ENCODE measurements at regions not wholly inside any gene's neighbourhood (a gene's known extent, or its start where the extent isn't known, plus 50 kb on each side); places are given as distances from the start of the nearest gene placed in this dataset.
"Not testable (repeated sequence)": the region's sequence is repeated elsewhere in the genome, so short reads cannot be mapped to it uniquely, and the experiment has no call there.

GRCh38 chr7:52260046-52260665 is 775.3 kb upstream of the POM121L12 start:
- DNase-seq (ENCODE audit: low read depth): no peak

DNA sequence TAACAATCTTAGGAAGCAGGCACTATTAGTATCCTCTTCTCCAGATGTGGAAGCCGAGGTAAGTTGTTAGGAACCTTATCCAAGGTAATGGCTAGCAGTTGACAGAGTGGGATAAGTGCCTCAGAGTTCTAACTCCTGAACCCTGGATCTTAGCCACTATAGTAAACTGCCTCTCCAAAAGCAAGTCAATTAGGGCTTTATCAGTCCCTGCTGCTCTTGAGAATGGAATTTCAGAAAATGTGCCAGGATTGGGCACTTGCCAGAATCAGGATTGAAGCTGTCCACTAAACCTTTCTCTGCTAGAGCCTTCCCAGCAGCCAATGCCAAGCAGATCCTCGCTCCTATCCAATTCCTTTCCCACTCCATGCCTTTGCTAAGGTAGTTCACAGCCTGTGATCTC is 777.5 kb upstream of the POM121L12 start:
- no peak for DNase-seq (ENCODE audit: low read depth)

- no peak for DNase-seq (ENCODE audit: low read depth)
Measured at GRCh38 chr7:52254396-52255010, 780.9 kb upstream of the POM121L12 start.

DNA sequence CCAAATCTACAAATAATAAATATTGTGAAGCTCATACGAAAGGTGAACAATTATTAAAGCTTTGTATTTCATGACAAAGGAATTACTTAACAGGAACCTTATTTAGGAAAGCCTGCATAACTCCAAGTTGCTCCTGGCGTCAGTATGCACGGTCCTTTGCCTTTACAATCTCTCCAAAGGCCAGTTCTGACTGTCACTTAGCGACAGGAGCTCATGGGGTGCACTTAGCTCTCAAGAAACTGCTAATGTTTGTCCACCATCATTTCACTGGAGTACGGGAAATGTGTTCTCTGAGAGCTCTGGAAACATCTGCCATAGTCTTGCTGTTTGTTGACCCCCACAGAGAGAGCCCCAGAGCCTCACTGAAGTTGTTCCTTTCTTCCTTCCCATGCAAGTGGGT is 781.5 kb upstream of the POM121L12 start:
- no peak for DNase-seq (ENCODE audit: low read depth)

DNA sequence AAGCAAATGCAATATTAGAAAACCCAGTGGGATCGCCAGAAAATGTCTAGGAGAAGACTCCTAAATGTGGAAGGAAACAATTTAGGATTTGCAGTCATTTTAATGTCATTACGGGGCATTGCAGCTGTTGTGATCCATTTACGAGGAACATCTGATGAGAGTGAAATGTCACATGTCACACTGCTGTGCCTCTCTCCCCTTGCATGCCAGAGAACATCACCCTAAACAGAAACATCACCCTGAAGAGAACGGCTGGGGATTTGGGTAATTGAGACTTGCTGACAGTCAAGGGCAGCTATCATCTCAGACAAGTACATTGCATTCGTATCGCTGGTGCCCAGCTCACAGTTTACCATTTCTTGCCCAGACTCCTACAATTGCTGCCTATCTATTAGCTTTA is 785.7 kb upstream of the POM121L12 start:
- DNase-seq (ENCODE audit: low read depth): no peak

DNA sequence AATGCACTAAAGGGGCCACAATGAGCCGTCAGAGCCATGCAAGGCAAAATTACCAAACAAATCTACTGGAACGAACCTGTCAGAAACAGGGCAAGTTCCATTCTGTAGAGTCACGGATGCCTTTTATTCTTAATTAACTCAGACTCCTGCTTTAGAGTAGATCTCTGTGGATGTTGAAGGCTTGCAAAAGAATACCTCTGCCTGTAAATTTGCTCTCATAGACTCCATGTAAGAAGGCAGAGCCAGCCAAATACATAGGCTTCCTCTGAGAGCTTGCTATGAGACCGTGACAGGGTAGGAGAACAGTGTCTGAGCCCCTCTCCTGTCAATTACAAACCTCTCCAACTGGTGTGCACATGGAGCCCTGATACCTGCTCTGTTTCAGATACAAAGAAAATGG is 787.9 kb upstream of the POM121L12 start:
- no peak for DNase-seq (ENCODE audit: low read depth)

- no peak for DNase-seq (ENCODE audit: low read depth)
Measured at GRCh38 chr7:52243685-52244084, 791.7 kb upstream of the POM121L12 start.

DNA sequence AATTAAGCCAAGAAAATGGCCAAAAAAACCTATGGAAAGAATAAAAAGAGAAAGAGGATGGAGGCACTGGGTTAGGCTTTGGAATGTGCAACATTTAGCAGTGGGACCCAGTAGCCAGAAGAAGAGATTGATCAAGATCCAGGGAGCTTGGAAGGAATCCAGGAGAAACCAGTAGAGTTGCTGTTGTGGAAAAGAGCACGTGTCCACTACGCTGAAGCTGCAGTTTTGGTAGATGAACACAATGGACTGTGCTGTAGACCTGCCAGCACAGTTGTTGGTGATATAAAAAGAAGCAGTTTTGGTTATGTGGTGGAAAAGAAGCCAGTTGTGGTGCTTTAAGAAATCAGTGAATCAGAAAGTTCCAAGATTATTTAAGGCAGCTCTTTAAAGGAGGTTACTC is 802.2 kb upstream of the POM121L12 start:
- no peak for DNase-seq (ENCODE audit: low read depth)

DNA sequence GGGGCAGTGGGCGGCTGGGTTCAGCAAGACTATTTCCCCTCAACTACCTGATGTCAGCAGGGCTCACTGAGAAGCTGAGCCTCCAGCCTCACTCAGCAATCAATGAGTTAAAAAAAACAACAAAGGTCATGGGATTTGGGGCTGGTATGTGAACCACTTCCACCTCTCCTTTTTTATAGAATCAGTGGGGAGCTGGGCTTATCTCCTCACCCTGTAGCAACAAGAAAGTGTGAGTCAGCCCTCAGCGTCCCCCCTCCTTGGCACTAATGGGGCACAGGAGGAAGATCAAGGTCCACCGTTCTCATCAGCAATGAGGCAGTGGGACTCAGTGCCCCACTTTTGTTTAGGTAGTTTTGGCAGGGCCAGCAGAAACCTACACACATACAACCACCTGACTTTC is 823.5 kb upstream of the POM121L12 start:
- no peak for DNase-seq (ENCODE audit: low read depth)

DNA sequence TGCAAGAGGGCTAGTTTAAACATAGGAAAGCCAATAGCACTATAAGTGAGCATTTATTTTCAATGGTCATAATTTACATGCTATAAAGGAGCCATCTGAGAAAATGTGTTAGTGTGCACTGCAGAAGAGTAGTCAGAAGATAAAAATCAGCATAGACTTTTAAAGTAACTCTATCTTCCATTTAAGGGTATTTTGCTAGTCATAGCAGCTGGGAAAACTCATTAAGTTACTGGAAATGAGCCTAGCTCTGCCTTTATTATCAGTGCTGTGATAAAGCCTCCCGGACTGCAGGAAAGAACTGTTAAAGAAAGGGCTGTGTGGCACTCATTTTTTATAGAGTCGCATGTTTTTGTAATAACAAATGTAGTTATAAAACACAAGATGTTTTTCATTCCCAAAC is 825.8 kb upstream of the POM121L12 start:
- no peak for DNase-seq (ENCODE audit: low read depth)

DNA sequence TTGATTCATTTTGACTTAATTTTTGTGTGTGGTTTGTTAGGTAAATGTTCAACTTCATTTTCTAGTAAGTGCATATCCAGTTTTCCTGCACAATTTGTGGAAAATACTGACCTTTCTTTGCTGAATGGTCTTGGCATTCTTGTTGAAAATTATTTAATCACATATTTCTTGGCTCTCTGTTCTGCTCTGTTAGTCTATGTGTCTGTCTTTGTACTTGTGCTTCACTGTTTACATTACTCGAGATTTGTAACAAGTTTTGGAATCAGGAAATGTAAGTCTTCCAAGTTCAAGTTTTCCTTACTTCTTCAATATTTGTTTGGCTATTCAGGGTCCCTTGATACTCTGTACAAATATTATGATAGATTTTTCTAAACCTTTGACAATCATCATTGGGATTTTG is 838.2 kb upstream of the POM121L12 start:
- no peak for DNase-seq (ENCODE audit: low read depth)

- no peak for DNase-seq (ENCODE audit: low read depth)
Measured at GRCh38 chr7:52195664-52196063, 839.8 kb upstream of the POM121L12 start.

DNA sequence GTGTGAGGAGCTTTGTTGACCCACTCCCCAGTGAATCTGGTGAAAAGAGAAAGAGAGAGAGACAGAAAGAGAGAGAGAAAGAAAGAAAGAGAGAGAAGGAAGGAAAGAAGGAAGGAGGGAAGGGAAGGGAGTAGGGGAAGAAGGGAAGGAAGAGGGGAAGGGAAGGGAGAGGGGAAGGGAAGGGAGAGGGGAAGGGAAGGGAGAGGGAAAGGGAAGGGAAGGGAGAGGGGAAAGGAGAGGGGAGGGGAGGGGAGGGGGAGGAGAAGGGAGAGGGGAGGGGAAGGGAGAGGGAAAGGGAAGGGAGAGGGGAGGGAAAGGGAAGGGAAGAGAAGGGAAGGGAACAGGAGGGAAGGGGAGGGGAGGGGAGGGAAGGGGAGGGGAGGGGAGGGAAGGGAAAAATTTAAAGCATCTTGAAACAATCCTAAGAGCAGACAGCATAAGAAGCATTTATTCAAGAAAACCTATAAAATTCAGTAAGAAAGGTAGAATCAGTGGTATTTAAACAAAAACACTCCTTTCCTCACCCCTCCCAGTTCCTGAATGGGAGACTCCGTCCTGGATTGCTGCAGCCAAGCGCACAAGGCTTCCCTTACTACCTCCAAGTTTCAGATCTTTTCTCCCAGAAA is 846.2 kb upstream of the POM121L12 start:
- DNase-seq (ENCODE audit: low read depth): no peak

- DNase-seq (ENCODE audit: low read depth): no peak
Measured at GRCh38 chr7:52184006-52184703, 851.3 kb upstream of the POM121L12 start.

GRCh38 chr7:52179934-52180333 is 855.5 kb upstream of the POM121L12 start:
- no peak for DNase-seq (ENCODE audit: low read depth)

DNA sequence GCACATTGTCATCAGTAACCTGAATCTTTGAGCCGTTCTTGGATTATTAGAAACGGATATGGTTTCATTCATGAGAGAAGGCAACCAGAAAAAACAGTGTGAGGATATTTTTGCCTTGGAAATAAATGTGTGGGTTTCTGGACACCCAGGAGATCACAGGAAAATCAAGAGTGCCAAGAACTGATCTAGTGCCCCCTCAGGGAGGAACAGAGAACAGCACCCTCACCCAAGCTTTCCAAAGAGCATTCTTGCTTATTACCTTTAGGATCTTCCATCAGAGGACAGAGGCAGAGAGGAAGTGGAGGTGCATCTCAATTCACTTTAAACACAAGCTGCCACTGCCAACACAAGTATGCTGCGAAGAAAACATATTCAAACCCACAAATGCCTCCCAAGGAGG is 851.5 kb upstream of the COBL start:
- DNase-seq (ENCODE audit: low read depth): no peak

- no peak for DNase-seq (ENCODE audit: low read depth)
Measured at GRCh38 chr7:52163311-52163710, 846.7 kb upstream of the COBL start.

GRCh38 chr7:52161483-52161882 is 844.9 kb upstream of the COBL start:
- no peak for DNase-seq (ENCODE audit: low read depth)

GRCh38 chr7:52159421-52159820 is 842.8 kb upstream of the COBL start:
- DNase-seq (ENCODE audit: low read depth): not testable (repeated sequence)

DNA sequence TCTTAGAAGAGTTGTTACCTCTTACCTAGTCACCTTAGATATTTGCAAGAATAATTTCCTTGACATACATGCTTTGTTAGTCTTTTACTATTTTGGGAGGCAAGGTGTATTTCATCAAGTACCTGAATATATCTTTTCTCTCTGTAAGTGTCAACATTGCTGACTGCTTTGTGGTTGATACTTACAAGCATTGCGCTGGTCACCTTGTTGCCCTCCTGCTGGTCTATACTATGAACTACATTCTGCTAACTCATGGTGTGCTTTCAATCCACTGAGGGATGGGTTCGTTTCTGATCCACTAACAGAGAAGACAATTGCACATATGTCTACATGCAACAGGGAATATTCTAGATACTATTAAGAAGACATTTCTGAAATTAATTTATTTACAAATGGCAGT is 837.8 kb upstream of the COBL start:
- no peak for DNase-seq (ENCODE audit: low read depth)

DNA sequence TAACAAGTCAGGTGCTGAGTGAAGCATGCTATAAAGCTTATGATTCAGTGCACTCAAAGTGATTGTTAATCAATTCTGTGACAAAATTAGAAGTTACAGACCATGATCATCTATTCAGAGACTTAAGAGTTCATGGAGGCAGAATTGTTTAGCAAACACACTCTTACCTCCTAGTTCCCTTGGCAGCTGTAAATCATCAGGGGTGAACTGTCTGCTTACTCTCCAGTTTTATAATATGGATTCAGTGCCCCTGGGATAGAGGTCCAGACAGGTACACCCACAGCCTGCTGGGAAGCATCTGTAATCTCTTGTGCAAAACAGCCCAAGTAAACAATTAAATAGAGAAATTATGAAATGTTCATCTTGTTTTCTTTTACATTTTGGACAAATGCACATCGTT is 835.0 kb upstream of the COBL start:
- no peak for DNase-seq (ENCODE audit: low read depth)

DNA sequence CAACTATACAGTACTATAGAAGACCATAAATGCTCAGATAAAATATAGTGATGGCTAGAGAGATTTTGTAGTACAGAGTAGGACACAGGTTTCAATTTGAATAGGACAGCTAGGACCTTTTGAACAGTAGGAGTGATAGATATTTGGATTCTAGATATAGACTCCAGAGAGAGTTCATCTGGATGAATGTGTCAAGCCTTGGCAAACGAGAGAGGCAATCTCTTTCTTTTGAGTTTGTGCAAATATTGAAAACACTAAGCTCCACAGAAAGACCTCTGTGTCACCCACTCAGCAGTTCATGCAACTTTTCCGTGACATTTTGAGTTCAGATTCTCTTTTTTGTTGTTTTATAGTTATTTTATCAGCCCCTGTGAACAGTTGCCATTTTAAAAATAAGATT is 834.3 kb upstream of the COBL start:
- no peak for DNase-seq (ENCODE audit: low read depth)

All from HS-5 (cell line).